Activated naive CD4-positive, alpha-beta T cell (primary cell): ENCODE measurements at regions not wholly inside any gene's neighbourhood (a gene's known extent, or its start where the extent isn't known, plus 50 kb on each side); places are given as distances from the start of the nearest gene placed in this dataset.

ENCODE experiments used
- DNase-seq, 4 experiments: peaks; one replicate each; lab custom pipeline; 2025; lab: John Stamatoyannopoulos, UW

GRCh38 chr20:59495894-59496510 lies 108.3 kb upstream of the PHACTR3 start:
- DNase-seq = peak; percentile 23 to 63 (median 44)

GRCh38 chr20:59498291-59498690 lies 106.0 kb upstream of the PHACTR3 start:
- DNase-seq = no peak

- no peak for DNase-seq
These were observed 104.5 kb upstream of the PHACTR3 start for GRCh38 chr20:59499863-59500262.

GRCh38 chr20:59508729-59509128 lies 95.6 kb upstream of the PHACTR3 start:
- DNase-seq = no peak

- no peak for DNase-seq
These were observed 91.7 kb upstream of the PHACTR3 start for GRCh38 chr20:59512651-59513050.

- no peak for DNase-seq
These were observed 89.8 kb upstream of the PHACTR3 start for GRCh38 chr20:59514554-59514953.

GRCh38 chr20:59515013-59515905 lies 89.1 kb upstream of the PHACTR3 start:
- DNase-seq = no peak

- no peak for DNase-seq
These were observed 88.5 kb upstream of the PHACTR3 start for GRCh38 chr20:59515906-59516209.

GRCh38 chr20:59518881-59519706 lies 85.2 kb upstream of the PHACTR3 start:
- no peak for DNase-seq

GRCh38 chr20:59519707-59520014 lies 84.7 kb upstream of the PHACTR3 start:
- no peak for DNase-seq

GRCh38 chr20:59520814-59521213 lies 83.5 kb upstream of the PHACTR3 start:
- no peak for DNase-seq

- no peak for DNase-seq
These were observed 78.7 kb upstream of the PHACTR3 start for GRCh38 chr20:59525500-59526241.

- no peak for DNase-seq
These were observed 77.8 kb upstream of the PHACTR3 start for GRCh38 chr20:59526242-59527225.

GRCh38 chr20:59530782-59531181 lies 73.6 kb upstream of the PHACTR3 start:
- DNase-seq = no peak

GRCh38 chr20:59537991-59538390 lies 66.3 kb upstream of the PHACTR3 start:
- no peak for DNase-seq

- DNase-seq = no peak
These were observed 56.7 kb upstream of the PHACTR3 start for GRCh38 chr20:59547596-59547995.
